Retina (tissue), 1 donor: ENCODE measurements at regions not wholly inside any gene's neighbourhood (a gene's known extent, or its start where the extent isn't known, plus 50 kb on each side); places are given as distances from the start of the nearest gene placed in this dataset.
"Not testable (repeated sequence)": the region's sequence is repeated elsewhere in the genome, so short reads cannot be mapped to it uniquely, and the experiment has no call there.

Experiments used
- DNase-seq: peaks from one replicate; pipeline ENCODE4 v3.0.0-alpha.2; 2016

GRCh38 chr10:80697926-80698325 is 160.2 kb downstream of the SH2D4B start:
- DNase-seq, result no peak

DNA sequence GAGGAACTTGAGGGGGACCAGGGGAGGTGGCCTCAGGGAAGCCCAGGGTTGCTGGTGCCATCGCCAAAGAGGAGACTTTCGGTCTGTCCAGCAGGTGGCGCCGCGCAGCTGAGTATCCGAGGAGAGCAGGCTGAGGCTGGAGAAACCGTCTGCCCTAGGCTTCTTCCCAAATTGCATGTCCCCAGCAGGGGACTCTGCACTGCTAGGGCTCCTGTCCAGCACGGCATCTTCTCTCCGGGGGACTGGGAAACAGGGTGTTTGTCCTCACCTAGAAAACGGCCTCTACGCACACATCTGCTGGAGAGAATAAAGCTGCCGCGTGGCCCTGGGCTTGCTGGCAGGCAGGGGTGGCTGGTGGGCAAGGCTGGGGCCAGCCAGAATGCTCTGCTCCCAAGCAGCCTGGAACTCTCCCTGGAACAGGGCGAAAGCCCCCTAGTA is 161.9 kb downstream of the SH2D4B start:
- DNase-seq, result peak; percentile 88

GRCh38 chr10:80700252-80700651 is 162.6 kb downstream of the SH2D4B start:
- no peak for DNase-seq

- DNase-seq, result no peak
Observed at GRCh38 chr10:80700760-80701444, 163.2 kb downstream of the SH2D4B start.

- DNase-seq, result no peak
Observed at GRCh38 chr10:80701706-80702105, 164.0 kb downstream of the SH2D4B start.

DNA sequence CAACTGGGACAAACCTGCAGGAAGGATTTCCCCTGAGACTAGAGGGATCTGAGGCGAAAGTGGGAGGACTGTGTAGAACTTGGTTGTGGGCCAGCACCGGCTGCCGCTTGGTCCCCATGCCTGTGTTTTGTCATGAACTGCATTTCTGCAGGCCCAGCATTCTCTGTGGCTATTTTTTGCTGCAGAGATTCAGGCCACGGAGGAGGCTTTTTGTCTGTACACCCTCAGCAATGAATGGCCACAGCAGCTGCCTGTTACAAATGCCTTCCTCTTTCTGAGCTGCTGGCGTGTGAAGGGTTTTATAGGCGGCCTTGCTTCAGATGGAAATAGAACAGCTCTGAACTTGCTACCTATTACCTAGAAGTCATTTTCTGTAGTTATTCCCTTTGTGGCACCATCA is 164.4 kb downstream of the SH2D4B start:
- no peak for DNase-seq

DNA sequence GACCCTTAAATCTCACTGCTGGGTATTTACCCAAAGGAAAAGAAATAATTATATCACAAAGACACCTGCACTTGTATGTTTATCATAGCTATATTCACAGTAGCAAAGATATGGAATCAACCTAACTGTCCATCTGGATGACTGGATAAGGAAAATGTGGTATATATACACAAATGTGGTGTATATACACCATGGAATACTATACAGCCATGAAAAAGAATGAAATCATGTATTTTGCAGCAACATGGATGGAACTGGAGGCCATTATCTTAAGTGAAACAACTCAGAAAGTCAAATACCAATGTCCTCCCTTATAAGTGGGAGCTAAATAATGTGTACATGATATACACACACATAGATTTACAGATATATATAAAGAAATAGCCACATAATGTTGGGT is 168.2 kb downstream of the SH2D4B start:
- no peak for DNase-seq

- no peak for DNase-seq
Observed at GRCh38 chr10:80708185-80708584, 170.5 kb downstream of the SH2D4B start.

- no peak for DNase-seq
Observed at GRCh38 chr10:80708808-80709207, 171.1 kb downstream of the SH2D4B start.

GRCh38 chr10:80709866-80710265 is 172.2 kb downstream of the SH2D4B start:
- DNase-seq, result no peak

GRCh38 chr10:80713398-80713928 is 175.8 kb downstream of the SH2D4B start:
- no peak for DNase-seq

GRCh38 chr10:80714566-80714965 is 176.9 kb downstream of the SH2D4B start:
- no peak for DNase-seq

DNA sequence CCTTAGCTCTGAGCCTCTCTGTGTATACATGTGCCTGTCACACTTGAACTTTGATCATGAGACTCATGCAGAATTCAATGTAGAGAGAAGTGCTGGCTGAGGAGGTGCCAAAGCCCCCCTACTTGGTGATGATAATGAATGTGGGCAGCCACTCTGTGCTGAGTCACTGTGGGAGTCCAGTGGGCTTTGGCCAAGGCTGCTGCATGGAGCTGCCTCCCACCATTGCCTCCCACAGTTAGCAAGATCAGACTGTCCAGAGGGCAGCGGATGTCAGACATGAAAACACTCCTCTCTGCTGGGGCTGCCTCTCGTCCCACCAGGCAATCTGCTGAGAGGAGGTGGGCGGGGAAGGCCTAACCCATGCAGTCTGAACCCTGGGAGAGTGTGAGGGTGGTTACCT is 180.3 kb downstream of the SH2D4B start:
- peak; percentile 65 for DNase-seq

GRCh38 chr10:80719935-80720334 is 182.2 kb downstream of the SH2D4B start:
- no peak for DNase-seq

- no peak for DNase-seq
Observed at GRCh38 chr10:80720549-80720948, 182.8 kb downstream of the SH2D4B start.

DNA sequence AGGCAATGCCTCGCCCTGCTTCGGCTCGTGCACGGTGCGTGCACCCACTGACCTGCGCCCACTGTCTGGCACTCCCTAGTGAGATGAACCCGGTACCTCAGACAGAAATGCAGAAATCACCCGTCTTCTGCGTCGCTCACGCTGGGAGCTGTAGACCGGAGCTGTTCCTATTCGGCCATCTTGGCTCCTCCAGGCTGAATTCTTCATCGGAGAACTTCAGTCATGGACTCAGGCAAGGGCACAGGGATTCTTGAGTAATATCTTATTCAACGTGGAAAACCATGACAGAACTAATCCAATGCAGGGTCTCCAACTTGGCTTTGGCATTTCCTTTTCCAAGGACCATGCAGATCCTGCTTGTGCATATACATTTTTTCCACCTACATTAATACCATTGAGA is 190.7 kb downstream of the SH2D4B start:
- DNase-seq, result not testable (repeated sequence)

DNA sequence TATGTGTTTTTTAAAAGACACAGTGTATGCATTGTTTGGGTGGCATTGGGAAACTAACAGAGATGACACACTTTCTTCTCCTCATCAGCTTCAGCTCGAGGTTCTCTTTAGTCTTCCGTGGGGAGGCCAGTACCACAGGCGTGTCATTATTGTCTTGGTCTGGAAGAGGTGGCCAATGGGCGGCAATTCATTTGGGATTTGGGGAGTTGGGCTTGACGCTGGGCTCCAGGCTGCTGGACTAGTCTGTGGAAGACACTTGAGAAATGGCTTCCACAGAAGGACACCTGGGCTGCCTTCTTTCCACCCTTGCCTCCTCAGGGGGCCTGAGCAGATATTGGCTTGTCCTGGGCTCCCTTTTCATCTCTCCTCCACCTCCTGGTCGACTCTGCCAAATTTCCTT is 192.2 kb downstream of the SH2D4B start:
- DNase-seq, result no peak

DNA sequence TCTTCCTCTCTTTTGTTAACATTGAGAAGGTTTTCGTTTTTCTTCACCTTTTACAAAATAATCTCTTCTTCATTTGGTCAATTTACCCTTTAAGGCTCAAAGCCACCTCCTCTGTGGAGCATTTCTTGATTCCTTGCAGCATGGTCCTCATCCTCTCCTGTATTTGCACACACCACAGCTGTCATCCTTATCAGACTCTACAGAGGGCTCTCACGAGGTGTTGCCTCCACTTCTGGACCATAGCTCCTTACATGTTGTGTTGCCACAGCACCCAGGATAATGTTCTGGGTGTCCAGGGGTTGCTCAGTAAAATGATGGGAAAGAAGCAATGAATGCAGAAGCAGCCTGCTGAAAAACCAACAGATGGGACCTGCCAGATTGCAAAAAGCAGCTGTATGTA is 192.8 kb downstream of the SH2D4B start:
- DNase-seq, result no peak

- DNase-seq, result no peak
Observed at GRCh38 chr10:80734589-80734988, 196.9 kb downstream of the SH2D4B start.

DNA sequence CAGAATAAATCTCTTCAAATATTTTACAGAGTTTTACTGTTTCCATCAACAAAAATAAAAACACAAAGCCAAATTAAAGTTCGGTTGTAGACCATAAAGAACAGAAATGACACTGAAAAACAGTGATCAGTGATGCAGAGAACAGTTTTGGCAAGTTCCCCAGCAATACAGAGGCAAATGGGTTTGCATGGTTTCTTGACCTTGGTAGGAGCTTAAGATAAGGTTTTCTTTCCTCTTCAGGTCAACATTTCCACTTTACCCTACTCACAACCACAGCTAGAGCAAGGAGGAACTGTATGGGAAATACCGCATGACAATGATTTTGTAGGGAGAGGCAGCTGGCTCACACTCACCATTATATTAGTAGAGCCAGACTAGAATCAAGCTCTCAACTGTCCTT is 199.5 kb downstream of the SH2D4B start:
- DNase-seq, result no peak

- no peak for DNase-seq
Observed at GRCh38 chr10:80739328-80739727, 201.6 kb downstream of the SH2D4B start.

GRCh38 chr10:80739963-80740715 is 202.4 kb downstream of the SH2D4B start:
- DNase-seq, result no peak

- no peak for DNase-seq
Observed at GRCh38 chr10:80741278-80741677, 203.6 kb downstream of the SH2D4B start.

GRCh38 chr10:80750268-80750667 is 212.6 kb downstream of the SH2D4B start:
- no peak for DNase-seq
